NCI-H748 treated with DMSO at 0.1 percent for 48 hours (cell line): ENCODE measurements at regions not wholly inside any gene's neighbourhood (a gene's known extent, or its start where the extent isn't known, plus 50 kb on each side); places are given as distances from the start of the nearest gene placed in this dataset.
"Not testable (repeated sequence)": the region's sequence is repeated elsewhere in the genome, so short reads cannot be mapped to it uniquely, and the experiment has no call there.

Experiments used
- DNase-seq: peaks from one replicate; lab custom pipeline; 2025; lab: John Stamatoyannopoulos, UW

- DNase-seq = no peak
Observed at GRCh38 chr3:147471741-147472140, 62.6 kb downstream of the ZIC1 start.

GRCh38 chr3:147472846-147473245 lies 63.7 kb downstream of the ZIC1 start:
- no peak for DNase-seq

- no peak for DNase-seq
Observed at GRCh38 chr3:147483145-147483544, 74.0 kb downstream of the ZIC1 start.

GRCh38 chr3:147483578-147483977 lies 74.4 kb downstream of the ZIC1 start:
- DNase-seq = no peak

- DNase-seq = no peak
Observed at GRCh38 chr3:147493065-147493464, 83.9 kb downstream of the ZIC1 start.

- peak; percentile 71 for DNase-seq
Observed at GRCh38 chr3:147493666-147494065, 84.5 kb downstream of the ZIC1 start.

GRCh38 chr3:147497286-147497685 lies 88.1 kb downstream of the ZIC1 start:
- no peak for DNase-seq

GRCh38 chr3:147507638-147508286 lies 98.6 kb downstream of the ZIC1 start:
- DNase-seq = no peak

GRCh38 chr3:147509448-147509847 lies 100.3 kb downstream of the ZIC1 start:
- no peak for DNase-seq

- no peak for DNase-seq
Observed at GRCh38 chr3:147513785-147514184, 104.6 kb downstream of the ZIC1 start.

- no peak for DNase-seq
Observed at GRCh38 chr3:147514366-147515160, 105.4 kb downstream of the ZIC1 start.

- DNase-seq = no peak
Observed at GRCh38 chr3:147518465-147518864, 109.3 kb downstream of the ZIC1 start.

- DNase-seq = no peak
Observed at GRCh38 chr3:147521646-147522045, 112.5 kb downstream of the ZIC1 start.

- DNase-seq = not testable (repeated sequence)
Observed at GRCh38 chr3:147522780-147523179, 113.6 kb downstream of the ZIC1 start.

- no peak for DNase-seq
Observed at GRCh38 chr3:147529551-147529950, 120.4 kb downstream of the ZIC1 start.

GRCh38 chr3:147538034-147538433 lies 128.9 kb downstream of the ZIC1 start:
- DNase-seq = no peak

GRCh38 chr3:147540921-147541320 lies 131.8 kb downstream of the ZIC1 start:
- DNase-seq = no peak

GRCh38 chr3:147544290-147544689 lies 135.1 kb downstream of the ZIC1 start:
- DNase-seq = no peak

- DNase-seq = no peak
Observed at GRCh38 chr3:147551491-147551890, 142.3 kb downstream of the ZIC1 start.

- DNase-seq = peak; percentile 19
Observed at GRCh38 chr3:147554332-147554731, 145.2 kb downstream of the ZIC1 start.

- DNase-seq = no peak
Observed at GRCh38 chr3:147572970-147573340, 163.8 kb downstream of the ZIC1 start.

- DNase-seq = no peak
Observed at GRCh38 chr3:147574621-147575020, 165.5 kb downstream of the ZIC1 start.

GRCh38 chr3:147575391-147575790 lies 166.2 kb downstream of the ZIC1 start:
- no peak for DNase-seq

GRCh38 chr3:147582642-147583041 lies 173.5 kb downstream of the ZIC1 start:
- DNase-seq = no peak
